CD14-positive monocyte (primary cell): ENCODE measurements at regions not wholly inside any gene's neighbourhood (a gene's known extent, or its start where the extent isn't known, plus 50 kb on each side); places are given as distances from the start of the nearest gene placed in this dataset.

Source experiments
- DNase-seq, 3 donors: peaks; one replicate each; pipeline ENCODE4 v3.0.0-alpha.2; 2011 to 2022
- H2AFZ ChIP-seq: 2 replicates; pipeline ENCODE4 v1.6.0; 2012; ENCODE audit warnings: mild to moderate bottlenecking, low read depth, low read length, inconsistent platforms; ENCODE audit not compliant: insufficient read depth, poor library complexity, severe bottlenecking
- H3K27ac ChIP-seq, 2 donors: 1 replicate in 1 of 2; 2 replicates in 1 of 2; pipeline ENCODE4 v1.5.1; 2012 to 2013; ENCODE audit warnings: low read length in 2 of 2, control low read depth in 1 of 2, inconsistent platforms in 1 of 2, low read depth in 1 of 2, mild to moderate bottlenecking in 1 of 2
- H3K27me3 ChIP-seq, 2 donors: one replicate each; pipeline versions ENCODE4 v1.6.0 to v1.6.1; 2011 to 2013; ENCODE audit warnings: low read length in 2 of 2; ENCODE audit not compliant: control insufficient read depth in 2 of 2, insufficient read depth in 2 of 2
- H3K36me3 ChIP-seq, 2 donors: replicated peaks in 1 of 2; 1 replicate in 1 of 2; 2 replicates in 1 of 2; pipeline versions ENCODE4 v1.5.1 to v1.6.1; 2012 to 2013; ENCODE audit warnings: low read length in 2 of 2, control low read depth in 1 of 2, inconsistent platforms in 1 of 2, mild to moderate bottlenecking in 1 of 2; ENCODE audit not compliant: insufficient read depth in 2 of 2, control insufficient read depth in 1 of 2
- H3K4me1 ChIP-seq, 2 donors: 1 replicate in 1 of 2; 2 replicates in 1 of 2; pipeline versions ENCODE4 v1.5.1 to v1.6.1; 2012 to 2013; ENCODE audit warnings: low read length in 2 of 2, control low read depth in 1 of 2, inconsistent platforms in 1 of 2, mild to moderate bottlenecking in 1 of 2, moderate library complexity in 1 of 2; ENCODE audit not compliant: insufficient read depth in 2 of 2, control insufficient read depth in 1 of 2
- H3K4me2 ChIP-seq: replicated peaks from 2 replicates; pipeline ENCODE3; 2012; ENCODE audit warnings: low read length, moderate library complexity, mild to moderate bottlenecking; ENCODE audit not compliant: poor library complexity, severe bottlenecking; ENCODE audit errors: extremely low read depth
- H3K4me3 ChIP-seq, 3 experiments: fragments of 200-600 bp in 1 of 3; sonication (generic) in 1 of 3; replicated peaks in 1 of 3; 1 replicate in 2 of 3; 2 replicates in 1 of 3; pipeline ENCODE4 v1.5.1; 2011 to 2013; ENCODE audit warnings: low read length in 3 of 3, mild to moderate bottlenecking in 3 of 3, control low read depth in 2 of 3, low read depth in 2 of 3, inconsistent platforms in 1 of 3, moderate library complexity in 1 of 3
- H3K79me2 ChIP-seq: 2 replicates; pipeline ENCODE4 v1.6.0; 2012; ENCODE audit warnings: mild to moderate bottlenecking, control low read depth, inconsistent platforms, low read length, moderate library complexity; ENCODE audit not compliant: insufficient read depth
- H3K9ac ChIP-seq: 2 replicates; pipeline ENCODE4 v1.6.0; 2017; ENCODE audit warnings: low read length, mild to moderate bottlenecking; ENCODE audit not compliant: insufficient read depth, poor library complexity, severe bottlenecking
- H3K9me3 ChIP-seq, 2 donors: replicated peaks in 1 of 2; 1 replicate in 1 of 2; 2 replicates in 1 of 2; pipeline versions ENCODE4 v1.5.1 to v1.6.1; 2012 to 2013; ENCODE audit warnings: low read length in 2 of 2, control low read depth in 1 of 2; ENCODE audit not compliant: control insufficient read depth in 1 of 2, insufficient read depth in 1 of 2
- H4K20me1 ChIP-seq: 2 replicates; pipeline ENCODE4 v1.6.0; 2012; ENCODE audit warnings: mild to moderate bottlenecking, low read length, control low read depth, moderate library complexity; ENCODE audit not compliant: insufficient read depth
- H3K27ac Mint-ChIP-seq, 7 donors: one replicate each; pipeline ENCODE4 v1.8.0; 2020; ENCODE audit warnings: mild to moderate bottlenecking in 7 of 7, mixed read lengths in 7 of 7, moderate library complexity in 6 of 7, inconsistent platforms in 2 of 7
- H3K27me3 Mint-ChIP-seq, 3 donors: one replicate each; pipeline ENCODE4 v1.8.0; 2021 to 2022; ENCODE audit warnings: low read depth in 3 of 3, mild to moderate bottlenecking in 3 of 3, mixed read lengths in 3 of 3, moderate library complexity in 3 of 3, inconsistent platforms in 1 of 3
- H3K36me3 Mint-ChIP-seq, 2 donors: one replicate each; pipeline ENCODE4 v1.8.0; 2020; ENCODE audit warnings: mixed read lengths in 2 of 2, inconsistent platforms in 1 of 2, mild to moderate bottlenecking in 1 of 2
- H3K4me1 Mint-ChIP-seq: one replicate; pipeline ENCODE4 v1.8.0; 2020; ENCODE audit warnings: mild to moderate bottlenecking, mixed read lengths
- H3K4me3 Mint-ChIP-seq, 2 donors: one replicate each; pipeline ENCODE4 v1.8.0; 2020; ENCODE audit warnings: mild to moderate bottlenecking in 2 of 2, mixed read lengths in 2 of 2, moderate library complexity in 1 of 2
- H3K9me3 Mint-ChIP-seq, 7 donors: one replicate each; pipeline ENCODE4 v1.8.0; 2020 to 2022; ENCODE audit warnings: mixed read lengths in 7 of 7, mild to moderate bottlenecking in 6 of 7, moderate library complexity in 6 of 7, inconsistent platforms in 2 of 7
- CTCF ChIP-seq: fragments of 200-600 bp; IDR thresholded peaks from one replicate; pipeline ENCODE4 v1.8.0; 2022; ENCODE audit warnings: antibody characterized with exemption, mild to moderate bottlenecking
- WGBS: methylation state at CpG from one replicate; pipeline ENCODE4 v1.1.5; 2013; ENCODE audit warnings: missing lambda C conversion rate; ENCODE audit not compliant: insufficient coverage; 5-methylcytosine and 5-hydroxymethylcytosine counted together
- intact Hi-C, 2 donors: fragments of 100-400 bp; cut with micrococcal nuclease; formaldehyde crosslinking; loops; one replicate each; pipeline versions ENCODE4 v1.15.0 to v1.15.1; 2023

- no peak for TF ChIP-seq CTCF
- H3K4me3 Mint-ChIP-seq, result no peak overlapping the region
- H3K36me3 ChIP-seq, result no peaks in the 10 kb centered on the region
- no peak overlapping the region for H3K27ac ChIP-seq
- H3K4me1 Mint-ChIP-seq, result peaks cover 2% of the 10 kb centered on the region
- no peaks in the 10 kb centered on the region for H4K20me1 ChIP-seq
- H3K9me3 ChIP-seq, result peaks cover 0 to 4% of the 10 kb centered on the region in 2 donors
- H3K27me3 ChIP-seq, result no peaks in the 10 kb centered on the region
- no peaks in the 10 kb centered on the region for H3K27me3 Mint-ChIP-seq
- H3K4me1 ChIP-seq, result no peaks in the 10 kb centered on the region
- no peak overlapping the region for H3K4me3 ChIP-seq
- H3K79me2 ChIP-seq, result no peaks in the 10 kb centered on the region
- DNase-seq, result no peak
- no peaks in the 10 kb centered on the region for H3K36me3 Mint-ChIP-seq
- H3K4me2 ChIP-seq, result no peak overlapping the region
- no peak overlapping the region for H3K27ac Mint-ChIP-seq
- no peak overlapping the region for H2AFZ ChIP-seq
- H3K9ac ChIP-seq, result no peak overlapping the region
- H3K9me3 Mint-ChIP-seq, result peaks cover 0 to 5% (median 0%) of the 10 kb centered on the region in 7 donors
- WGBS, result no CpG with 5 or more reads among the region's 1 CpG
- intact Hi-C loops, result no loop called here
Measured at GRCh38 chr5:84618262-84618661, 233.6 kb upstream of the EDIL3 start.

DNA sequence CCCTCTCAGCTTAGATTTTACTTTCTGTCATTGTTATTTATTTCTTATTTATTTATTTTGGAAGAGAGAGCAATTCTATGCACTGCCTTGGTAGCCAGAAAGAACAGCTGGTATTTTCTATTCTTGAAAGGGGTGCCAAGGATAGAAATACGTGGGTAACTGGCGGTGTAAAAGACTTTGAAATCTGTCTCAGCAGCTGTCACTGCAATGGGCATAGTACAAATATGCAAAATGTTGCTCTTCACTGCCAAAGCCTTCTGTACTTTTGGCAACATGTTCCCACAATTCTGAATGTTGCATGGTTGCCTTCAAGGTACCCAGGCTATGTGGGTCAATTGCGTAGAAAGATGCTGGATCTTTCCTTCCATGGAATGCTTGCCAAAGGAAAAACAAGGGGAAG lies 230.2 kb upstream of the EDIL3 start:
- no peak for DNase-seq
- peaks cover 0 to 5% (median 0%) of the 10 kb centered on the region in 7 donors for H3K9me3 Mint-ChIP-seq
- no peaks in the 10 kb centered on the region for H3K4me1 ChIP-seq
- no peaks in the 10 kb centered on the region for H3K27me3 Mint-ChIP-seq
- H3K4me3 ChIP-seq, result no peak overlapping the region
- no peak overlapping the region for H3K4me2 ChIP-seq
- no peaks in the 10 kb centered on the region for H3K79me2 ChIP-seq
- no peak overlapping the region for H3K4me3 Mint-ChIP-seq
- H3K36me3 Mint-ChIP-seq, result no peaks in the 10 kb centered on the region
- peaks cover 0 to 4% of the 10 kb centered on the region in 2 donors for H3K9me3 ChIP-seq
- no peak overlapping the region for H3K27ac ChIP-seq
- no peak for TF ChIP-seq CTCF
- H2AFZ ChIP-seq, result no peak overlapping the region
- no peak overlapping the region for H3K9ac ChIP-seq
- H3K4me1 Mint-ChIP-seq, result no peaks in the 10 kb centered on the region
- intact Hi-C loops, result no loop called here
- no peaks in the 10 kb centered on the region for H4K20me1 ChIP-seq
- no peaks in the 10 kb centered on the region for H3K36me3 ChIP-seq
- no peaks in the 10 kb centered on the region for H3K27me3 ChIP-seq
- no peak overlapping the region for H3K27ac Mint-ChIP-seq
- WGBS, result 88% methylated on average over 2 of the region's 3 CpGs
